A549 (cell line): ENCODE measurements at regions not wholly inside any gene's neighbourhood (a gene's known extent, or its start where the extent isn't known, plus 50 kb on each side); places are given as distances from the start of the nearest gene placed in this dataset.

Source experiments
- small RNA-seq, 6 experiments: library from RNA; depleted of rRNA; stranded (forward); fragments of <200 nt; gene quantifications; one replicate each; pipeline ENCODE3, GENCODE V24; 2012

Small RNA genes in the stretch of these regions (small RNA-seq; reads per million reads assigned to genes)
- 0 reads per million in 6 experiments for gene RF00139
- 0 reads per million in 6 experiments for gene RN7SKP286
